Tibial artery (tissue), 4 donors: ENCODE measurements at regions not wholly inside any gene's neighbourhood (a gene's known extent, or its start where the extent isn't known, plus 50 kb on each side); places are given as distances from the start of the nearest gene placed in this dataset.
"Not testable (repeated sequence)": the region's sequence is repeated elsewhere in the genome, so short reads cannot be mapped to it uniquely, and the experiment has no call there.

Experiments
- DNase-seq, 2 donors: peaks; one replicate each; pipeline ENCODE4 v3.0.0-alpha.2; 2019
- H3K27ac ChIP-seq, 2 donors: fragments of 200-600 bp; sonication (generic) in 1 of 2; 1 replicate in 1 of 2; 2 replicates in 1 of 2; pipeline ENCODE4 v1.5.1; 2018 to 2019; ENCODE audit warnings: mild to moderate bottlenecking in 1 of 2
- H3K27me3 ChIP-seq, 2 donors: fragments of 200-600 bp; sonication (generic) in 1 of 2; one replicate each; pipeline versions ENCODE4 v1.5.1 to v1.6.0; 2016 to 2019
- H3K36me3 ChIP-seq, 3 donors: fragments of 200-600 bp; sonication (generic) in 2 of 3; one replicate each; pipeline ENCODE4 v1.5.1; 2016 to 2019; ENCODE audit warnings: mild to moderate bottlenecking in 2 of 3
- H3K4me1 ChIP-seq, 4 donors: fragments of 200-600 bp; sonication (generic) in 2 of 4; 1 replicate in 3 of 4; 2 replicates in 1 of 4; pipeline ENCODE4 v1.5.1; 2016 to 2019
- H3K4me3 ChIP-seq, 2 donors: fragments of 200-600 bp; sonication (generic) in 1 of 2; 1 replicate in 1 of 2; 2 replicates in 1 of 2; pipeline ENCODE4 v1.5.1; 2018 to 2019; ENCODE audit warnings: mild to moderate bottlenecking in 2 of 2
- H3K9me3 ChIP-seq, 3 donors: fragments of 200-600 bp; sonication (generic) in 1 of 3; one replicate each; pipeline ENCODE4 v1.5.1; 2016 to 2019
- CTCF ChIP-seq, 2 experiments: fragments of 200-600 bp in 1 of 2; fragments of 450-650 bp in 1 of 2; IDR thresholded peaks; one replicate each; pipeline ENCODE4 v1.5.1; 2017 to 2019; ENCODE audit warnings: antibody characterized with exemption in 2 of 2, mild to moderate bottlenecking in 1 of 2, moderate library complexity in 1 of 2
- intact Hi-C: fragments of 100-400 bp; cut with DNase I; formaldehyde crosslinking; loops from one replicate; pipeline ENCODE4 v1.15.0; 2023; ENCODE audit warnings: low total_unique reads

- no peak overlapping the region for H3K4me3 ChIP-seq
- H3K36me3 ChIP-seq = no peaks in the 10 kb centered on the region
- H3K9me3 ChIP-seq = peaks cover 0 to 11% (median 3%) of the 10 kb centered on the region in 3 donors
- H3K27me3 ChIP-seq = no peaks in the 10 kb centered on the region
- intact Hi-C loops = no loop called here
- H3K4me1 ChIP-seq = no peaks in the 10 kb centered on the region
- no peak for DNase-seq
- H3K27ac ChIP-seq = no peak overlapping the region
- no peak for TF ChIP-seq CTCF (IDR thresholded peaks at IDR 0.05)
These were observed 73.8 kb upstream of the ECI2 start for GRCh38 chr6:4209196-4209595.

GRCh38 chr6:4208158-4208557 lies 72.8 kb upstream of the ECI2 start:
- no peak for TF ChIP-seq CTCF (IDR thresholded peaks at IDR 0.05)
- intact Hi-C loops = no loop called here
- H3K9me3 ChIP-seq = peaks cover 0 to 13% (median 10%) of the 10 kb centered on the region in 3 donors
- no peaks in the 10 kb centered on the region for H3K36me3 ChIP-seq
- no peaks in the 10 kb centered on the region for H3K27me3 ChIP-seq
- no peak overlapping the region for H3K27ac ChIP-seq
- H3K4me1 ChIP-seq = no peaks in the 10 kb centered on the region
- DNase-seq = no peak
- H3K4me3 ChIP-seq = no peak overlapping the region

GRCh38 chr6:4203642-4204417 lies 68.5 kb upstream of the ECI2 start:
- H3K4me3 ChIP-seq, H3K4me1 ChIP-seq, H3K36me3 ChIP-seq, H3K27ac ChIP-seq, intact Hi-C loops, DNase-seq, H3K27me3 ChIP-seq: not testable (repeated sequence)
- peaks cover 0 to 13% (median 10%) of the 10 kb centered on the region in 3 donors for H3K9me3 ChIP-seq

GRCh38 chr6:4192627-4193026 lies 57.3 kb upstream of the ECI2 start:
- Histone ChIP-seq H3K4me3 (no peak overlapping the region), H3K4me1 (no peaks in the 10 kb centered on the region), H3K9me3 (no peaks in the 10 kb centered on the region), H3K36me3 (no peaks in the 10 kb centered on the region), H3K27me3 (no peaks in the 10 kb centered on the region), H3K27ac (no peak overlapping the region)
- intact Hi-C loops = no loop called here
- DNase-seq = no peak
- no peak for TF ChIP-seq CTCF (IDR thresholded peaks at IDR 0.05)

- no peak for TF ChIP-seq CTCF (IDR thresholded peaks at IDR 0.05)
- H3K36me3 ChIP-seq = no peaks in the 10 kb centered on the region
- intact Hi-C loops = no loop called here
- DNase-seq = no peak
- no peak overlapping the region for H3K27ac ChIP-seq
- H3K4me3 ChIP-seq = no peak overlapping the region
- H3K4me1 ChIP-seq = no peaks in the 10 kb centered on the region
- no peaks in the 10 kb centered on the region for H3K27me3 ChIP-seq
- H3K9me3 ChIP-seq = no peaks in the 10 kb centered on the region
These were observed 56.8 kb upstream of the ECI2 start for GRCh38 chr6:4192173-4192572.

GRCh38 chr6:4191271-4191721 lies 55.9 kb upstream of the ECI2 start:
- intact Hi-C loops = no loop called here
- no peaks in the 10 kb centered on the region for H3K4me1 ChIP-seq
- no peaks in the 10 kb centered on the region for H3K9me3 ChIP-seq
- no peak for DNase-seq
- no peaks in the 10 kb centered on the region for H3K36me3 ChIP-seq
- no peaks in the 10 kb centered on the region for H3K27me3 ChIP-seq
- TF ChIP-seq CTCF (IDR thresholded peaks at IDR 0.05) = no peak
- H3K4me3 ChIP-seq = no peak overlapping the region
- H3K27ac ChIP-seq = no peak overlapping the region
